HFFc6 (cell line): ENCODE measurements at regions not wholly inside any gene's neighbourhood (a gene's known extent, or its start where the extent isn't known, plus 50 kb on each side); places are given as distances from the start of the nearest gene placed in this dataset.
"Not testable (repeated sequence)": the region's sequence is repeated elsewhere in the genome, so short reads cannot be mapped to it uniquely, and the experiment has no call there.

Experiments used
- DNase-seq: peaks from one replicate; pipeline ENCODE4 v3.0.0-alpha.2; 2018
- H3K27ac Mint-ChIP-seq: 2 replicates; pipeline ENCODE4 v1.8.0; 2020; ENCODE audit warnings: mild to moderate bottlenecking, mixed read lengths
- H3K27me3 Mint-ChIP-seq: 2 replicates; pipeline ENCODE4 v1.8.0; 2021; ENCODE audit warnings: mild to moderate bottlenecking, moderate library complexity, mixed read lengths; ENCODE audit not compliant: insufficient read depth
- H3K36me3 Mint-ChIP-seq: 2 replicates; pipeline ENCODE4 v1.8.0; 2021; ENCODE audit warnings: low read depth, mixed read lengths
- H3K4me1 Mint-ChIP-seq: 2 replicates; pipeline ENCODE4 v1.8.0; 2020; ENCODE audit warnings: low read depth, mixed read lengths
- H3K4me3 Mint-ChIP-seq: 2 replicates; pipeline ENCODE4 v1.8.0; 2020; ENCODE audit warnings: mild to moderate bottlenecking, moderate library complexity, mixed read lengths
- H3K9me3 Mint-ChIP-seq: 2 replicates; pipeline ENCODE4 v1.8.0; 2020; ENCODE audit warnings: mild to moderate bottlenecking, mixed read lengths

GRCh38 chr9:62810811-62811315, 1621.0 kb downstream of the SPATA31A7 start:
- not testable (repeated sequence) for DNase-seq, H3K36me3 Mint-ChIP-seq, H3K27me3 Mint-ChIP-seq, H3K27ac Mint-ChIP-seq, H3K4me3 Mint-ChIP-seq, H3K9me3 Mint-ChIP-seq
- H3K4me1 Mint-ChIP-seq: peaks cover 17% of the 10 kb centered on the region

- H3K36me3 Mint-ChIP-seq, H3K4me3 Mint-ChIP-seq, H3K27ac Mint-ChIP-seq, H3K9me3 Mint-ChIP-seq, H3K27me3 Mint-ChIP-seq, DNase-seq, H3K4me1 Mint-ChIP-seq: not testable (repeated sequence)
These were observed 1625.6 kb downstream of the SPATA31A7 start for GRCh38 chr9:62815436-62815835.

GRCh38 chr9:62816331-62816730, 1626.5 kb downstream of the SPATA31A7 start:
- not testable (repeated sequence) for H3K36me3 Mint-ChIP-seq, H3K27me3 Mint-ChIP-seq, H3K4me1 Mint-ChIP-seq, H3K9me3 Mint-ChIP-seq, DNase-seq, H3K4me3 Mint-ChIP-seq, H3K27ac Mint-ChIP-seq

GRCh38 chr9:62817214-62817613, 1627.4 kb downstream of the SPATA31A7 start:
- H3K4me1 Mint-ChIP-seq, DNase-seq, H3K9me3 Mint-ChIP-seq, H3K27me3 Mint-ChIP-seq, H3K4me3 Mint-ChIP-seq, H3K27ac Mint-ChIP-seq, H3K36me3 Mint-ChIP-seq: not testable (repeated sequence)

GRCh38 chr9:62822185-62822584, 1632.3 kb downstream of the SPATA31A7 start:
- H3K27ac Mint-ChIP-seq, H3K27me3 Mint-ChIP-seq, H3K4me1 Mint-ChIP-seq, H3K36me3 Mint-ChIP-seq, H3K9me3 Mint-ChIP-seq, H3K4me3 Mint-ChIP-seq, DNase-seq: not testable (repeated sequence)

- H3K36me3 Mint-ChIP-seq, H3K27ac Mint-ChIP-seq, H3K4me3 Mint-ChIP-seq, H3K27me3 Mint-ChIP-seq, DNase-seq, H3K9me3 Mint-ChIP-seq, H3K4me1 Mint-ChIP-seq: not testable (repeated sequence)
These were observed 1638.4 kb downstream of the SPATA31A7 start for GRCh38 chr9:62827957-62828907.

GRCh38 chr9:62830829-62831459, 1641.1 kb downstream of the SPATA31A7 start:
- H3K4me3 Mint-ChIP-seq, H3K27me3 Mint-ChIP-seq, H3K36me3 Mint-ChIP-seq, H3K27ac Mint-ChIP-seq, H3K4me1 Mint-ChIP-seq, DNase-seq, H3K9me3 Mint-ChIP-seq: not testable (repeated sequence)

GRCh38 chr9:62833323-62834200, 1643.7 kb downstream of the SPATA31A7 start:
- H3K27me3 Mint-ChIP-seq, H3K27ac Mint-ChIP-seq, H3K4me3 Mint-ChIP-seq, H3K4me1 Mint-ChIP-seq, DNase-seq, H3K36me3 Mint-ChIP-seq, H3K9me3 Mint-ChIP-seq: not testable (repeated sequence)

- DNase-seq, H3K36me3 Mint-ChIP-seq, H3K9me3 Mint-ChIP-seq, H3K4me1 Mint-ChIP-seq, H3K4me3 Mint-ChIP-seq, H3K27ac Mint-ChIP-seq: not testable (repeated sequence)
- H3K27me3 Mint-ChIP-seq: peaks cover 10% of the 10 kb centered on the region
These were observed 1647.5 kb downstream of the SPATA31A7 start for GRCh38 chr9:62837254-62837911.

GRCh38 chr9:62838024-62838718, 1648.3 kb downstream of the SPATA31A7 start:
- DNase-seq: peak; percentile 88
- H3K27me3 Mint-ChIP-seq: peaks cover 14% of the 10 kb centered on the region
- H3K9me3 Mint-ChIP-seq: not testable (repeated sequence)

GRCh38 chr9:62839168-62839567, 1649.3 kb downstream of the SPATA31A7 start:
- not testable (repeated sequence) for H3K4me3 Mint-ChIP-seq, DNase-seq, H3K4me1 Mint-ChIP-seq, H3K27ac Mint-ChIP-seq, H3K36me3 Mint-ChIP-seq, H3K9me3 Mint-ChIP-seq
- peaks cover 16% of the 10 kb centered on the region for H3K27me3 Mint-ChIP-seq

More at GRCh38 chr9:62838024-62838718, 1648.3 kb downstream of the SPATA31A7 start:
- H3K4me1 Mint-ChIP-seq, H3K27ac Mint-ChIP-seq, H3K36me3 Mint-ChIP-seq: not testable (repeated sequence)
- H3K4me3 Mint-ChIP-seq: peak overlapping the region; percentile 89

GRCh38 chr9:62843145-62843544, 1653.3 kb downstream of the SPATA31A7 start:
- not testable (repeated sequence) for H3K36me3 Mint-ChIP-seq, H3K27ac Mint-ChIP-seq, H3K9me3 Mint-ChIP-seq, H3K4me3 Mint-ChIP-seq, DNase-seq, H3K4me1 Mint-ChIP-seq
- peaks cover 16% of the 10 kb centered on the region for H3K27me3 Mint-ChIP-seq
